CD1c-positive myeloid dendritic cell (primary cell): ENCODE measurements at regions not wholly inside any gene's neighbourhood (a gene's known extent, or its start where the extent isn't known, plus 50 kb on each side); places are given as distances from the start of the nearest gene placed in this dataset.

Source experiments
- DNase-seq: peaks from one replicate; pipeline ENCODE4 v3.0.0-alpha.2; 2016; ENCODE audit errors: extremely low spot score

GRCh38 chr2:107760620-107761364, 65.9 kb upstream of the RGPD4 start:
- no peak for DNase-seq

DNA sequence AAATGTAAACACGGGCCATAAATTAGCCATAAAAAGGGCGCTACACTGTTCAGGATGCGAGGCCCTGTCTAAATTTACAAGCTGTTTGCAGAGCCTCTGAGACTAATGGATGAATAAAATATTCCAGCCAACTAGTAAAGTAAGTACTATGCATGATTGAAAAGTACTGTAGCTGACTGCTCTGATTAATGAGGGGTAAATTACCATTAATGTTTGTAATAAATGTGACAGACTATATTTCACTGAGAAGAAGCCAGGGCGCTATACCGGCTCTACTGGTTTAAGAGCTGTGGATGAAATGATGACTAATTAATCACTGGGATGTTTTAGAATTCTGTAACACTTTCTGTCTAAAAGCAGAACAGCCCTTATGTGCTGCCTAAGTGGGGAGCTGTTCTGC, 54.3 kb upstream of the RGPD4 start:
- no peak for DNase-seq

GRCh38 chr2:107775211-107775610, 51.5 kb upstream of the RGPD4 start:
- no peak for DNase-seq

- no peak for DNase-seq
Measured at GRCh38 chr2:107775791-107776190, 50.9 kb upstream of the RGPD4 start.

- no peak for DNase-seq
Measured at GRCh38 chr2:107776362-107776761, 50.3 kb upstream of the RGPD4 start.
